HepG2 (cell line): ENCODE measurements at regions not wholly inside any gene's neighbourhood (a gene's known extent, or its start where the extent isn't known, plus 50 kb on each side); places are given as distances from the start of the nearest gene placed in this dataset.

ENCODE experiments used
- ATAD3A ChIP-seq: sonication (generic); formaldehyde crosslinking; IDR thresholded peaks from 2 replicates; pipeline ENCODE4 v1.4.0; 2020; ENCODE audit warnings: missing genetic modification reagents
- CBFB ChIP-seq: sonication (generic); formaldehyde crosslinking; IDR thresholded peaks from 2 replicates; pipeline ENCODE4 v1.4.0; 2020; ENCODE audit warnings: missing genetic modification reagents
- CREM ChIP-seq, 2 experiments: sonication (generic) in 1 of 2; formaldehyde crosslinking in 1 of 2; IDR thresholded peaks; 2 replicates each; pipeline versions ENCODE4 v1.4.0 to v1.6.1; 2016 to 2020; ENCODE audit warnings: antibody characterized with exemption in 1 of 2, mild to moderate bottlenecking in 1 of 2, missing genetic modification reagents in 1 of 2
- DR1 ChIP-seq: sonication (generic); formaldehyde crosslinking; IDR thresholded peaks from 2 replicates; pipeline ENCODE4 v1.8.0; 2021; ENCODE audit warnings: mild to moderate bottlenecking, missing genetic modification reagents, inconsistent platforms
- DRAP1 ChIP-seq: IDR thresholded peaks from 2 replicates; pipeline ENCODE4 v1.6.1; 2016; ENCODE audit warnings: missing genetic modification reagents, missing compliant biosample characterization
- GABPB1 ChIP-seq: IDR thresholded peaks from 2 replicates; pipeline ENCODE4 v1.6.1; 2016; ENCODE audit warnings: mild to moderate bottlenecking, missing genetic modification reagents, moderate library complexity, missing compliant biosample characterization
- HDAC2 ChIP-seq: sonication (generic); formaldehyde crosslinking; IDR thresholded peaks from 2 replicates; pipeline ENCODE4 v1.4.0; 2020; ENCODE audit warnings: missing genetic modification reagents
- HES4 ChIP-seq: sonication (generic); formaldehyde crosslinking; IDR thresholded peaks from 2 replicates; pipeline ENCODE4 v1.9.0; 2021; ENCODE audit warnings: mild to moderate bottlenecking, missing genetic modification reagents, borderline replicate concordance
- HMG20A ChIP-seq: IDR thresholded peaks from 2 replicates; pipeline ENCODE4 v1.6.1; 2016; ENCODE audit warnings: borderline replicate concordance
- KAT2B ChIP-seq: fragments of 150-350 bp; IDR thresholded peaks from 2 replicates; pipeline ENCODE4 v1.6.1; 2014; ENCODE audit warnings: low read depth, low read length, borderline replicate concordance
- KDM2A ChIP-seq: sonication (generic); formaldehyde crosslinking; IDR thresholded peaks from 2 replicates; pipeline ENCODE4 v1.4.0; 2020; ENCODE audit warnings: low read depth, missing genetic modification reagents, borderline replicate concordance
- KLF13 ChIP-seq: sonication (generic); formaldehyde crosslinking; IDR thresholded peaks from 2 replicates; pipeline ENCODE4 v1.4.0; 2020; ENCODE audit warnings: mild to moderate bottlenecking, missing genetic modification reagents
- KLF6 ChIP-seq: IDR thresholded peaks from 2 replicates; pipeline ENCODE4 v1.8.0; 2016; ENCODE audit warnings: missing biosample characterization, missing genetic modification reagents
- NFATC3 ChIP-seq: sonication (generic); formaldehyde crosslinking; IDR thresholded peaks from 2 replicates; pipeline ENCODE4 v1.5.1; 2020; ENCODE audit warnings: mild to moderate bottlenecking, missing genetic modification reagents
- ONECUT2 ChIP-seq: sonication (generic); formaldehyde crosslinking; IDR thresholded peaks from 2 replicates; pipeline ENCODE4 v1.4.0; 2020; ENCODE audit warnings: missing genetic modification reagents
- SP2 ChIP-seq: sonication (generic); formaldehyde crosslinking; IDR thresholded peaks from 2 replicates; pipeline ENCODE4 v1.5.1; 2020; ENCODE audit warnings: mild to moderate bottlenecking, missing genetic modification reagents
- SP4 ChIP-seq: sonication (generic); formaldehyde crosslinking; IDR thresholded peaks from 2 replicates; pipeline ENCODE4 v1.8.1; 2023; ENCODE audit warnings: mild to moderate bottlenecking, missing genetic modification reagents
- SPEN ChIP-seq: sonication (generic); formaldehyde crosslinking; IDR thresholded peaks from 2 replicates; pipeline ENCODE4 v1.5.1; 2020; ENCODE audit warnings: low read depth, mild to moderate bottlenecking, missing genetic modification reagents
- SRY ChIP-seq: sonication (generic); formaldehyde crosslinking; IDR thresholded peaks from 2 replicates; pipeline ENCODE4 v1.8.0; 2022; ENCODE audit warnings: mild to moderate bottlenecking, missing genetic modification reagents
- SYNCRIP ChIP-seq: fragments of 200-400 bp; formaldehyde crosslinking; IDR thresholded peaks from 2 replicates; pipeline ENCODE4 v1.6.1; 2018; ENCODE audit warnings: mild to moderate bottlenecking, low read depth, low read length; ENCODE audit not compliant: insufficient read depth
- TBX2 ChIP-seq: sonication (generic); formaldehyde crosslinking; IDR thresholded peaks from 2 replicates; pipeline ENCODE4 v1.5.0; 2020; ENCODE audit warnings: missing genetic modification reagents, mild to moderate bottlenecking, borderline replicate concordance
- TCF12 ChIP-seq, 2 experiments: fragments of 450-650 bp in 1 of 2; sonication (generic) in 1 of 2; formaldehyde crosslinking in 1 of 2; IDR thresholded peaks; 2 replicates each; pipeline versions ENCODE4 v1.6.1 to v1.8.0; 2017 to 2022; ENCODE audit warnings: antibody characterized with exemption in 1 of 2, mild to moderate bottlenecking in 1 of 2, missing genetic modification reagents in 1 of 2, moderate library complexity in 1 of 2
- TOE1 ChIP-seq: sonication (generic); formaldehyde crosslinking; IDR thresholded peaks from 2 replicates; pipeline ENCODE4 v1.4.0; 2020; ENCODE audit warnings: mild to moderate bottlenecking, missing genetic modification reagents
- TOPORS ChIP-seq: sonication (generic); formaldehyde crosslinking; IDR thresholded peaks from 2 replicates; pipeline ENCODE4 v1.8.0; 2023; ENCODE audit warnings: mild to moderate bottlenecking, missing genetic modification reagents
- ZFAT ChIP-seq: sonication (generic); formaldehyde crosslinking; conservative IDR thresholded peaks from 2 replicates; pipeline ENCODE4 v1.8.1; 2023; ENCODE audit warnings: missing genetic modification reagents, inconsistent platforms
- ZFX ChIP-seq: sonication (generic); formaldehyde crosslinking; IDR thresholded peaks from 2 replicates; pipeline ENCODE4 v1.4.0; 2020; ENCODE audit warnings: mild to moderate bottlenecking, low read depth, missing genetic modification reagents, moderate library complexity
- ZNF543 ChIP-seq: sonication (generic); formaldehyde crosslinking; IDR thresholded peaks from 2 replicates; pipeline ENCODE4 v1.4.0; 2020; ENCODE audit warnings: mild to moderate bottlenecking, missing genetic modification reagents
- ZNF556 ChIP-seq: sonication (generic); formaldehyde crosslinking; IDR thresholded peaks from 2 replicates; pipeline ENCODE4 v1.4.0; 2020; ENCODE audit warnings: mild to moderate bottlenecking, missing genetic modification reagents, borderline replicate concordance
- ZNF709 ChIP-seq: sonication (generic); formaldehyde crosslinking; IDR thresholded peaks from 2 replicates; pipeline ENCODE4 v1.5.0; 2020; ENCODE audit warnings: mild to moderate bottlenecking, missing genetic modification reagents
- TF ChIP-seq, protein P1 (sequence below): sonication (generic); formaldehyde crosslinking; IDR thresholded peaks from 2 replicates; pipeline ENCODE4 v1.5.0; 2020; ENCODE audit warnings: mild to moderate bottlenecking, missing genetic modification reagents

- TF ChIP-seq HDAC2, result peak; percentile 24; the same call in 1 of the 2 replicates
- TF ChIP-seq CBFB (CRISPR knock-in tag), result no peak
- TF ChIP-seq TBX2, result peak; percentile 29
- peak; percentile 75; the same call in 1 of the 2 replicates for TF ChIP-seq NFATC3 (CRISPR knock-in tag)
- TF ChIP-seq ZNF709 (CRISPR knock-in tag), result peak; percentile 45; the same call in 1 of the 2 replicates
- TF ChIP-seq KAT2B, result no peak
- TF ChIP-seq SP4 (CRISPR knock-in tag), result no peak
- 0 out of 2 replicates have a peak, but pooled peaks have one; percentile 20 for TF ChIP-seq HMG20A (CRISPR knock-in tag)
- TF ChIP-seq TOE1 (CRISPR knock-in tag), result no peak
- no peak for TF ChIP-seq KLF6
- no peak for TF ChIP-seq CREM (IDR thresholded peaks at IDR 0.05)
- TF ChIP-seq CREM (CRISPR knock-in tag; IDR thresholded peaks at IDR 0.05), result no peak
- TF ChIP-seq ZFAT (CRISPR knock-in tag), result no peak
- TF ChIP-seq KLF13 (CRISPR knock-in tag), result 0 out of 2 replicates have a peak, but pooled peaks have one; percentile 37
- peak; percentile 64 for TF ChIP-seq HES4 (CRISPR knock-in tag)
- no peak for TF ChIP-seq ZNF543 (CRISPR knock-in tag)
- no peak for TF ChIP-seq TOPORS
- no peak for TF ChIP-seq SP2 (CRISPR knock-in tag)
- no peak for TF ChIP-seq TCF12 (IDR thresholded peaks at IDR 0.05)
- no peak for TF ChIP-seq TCF12 (CRISPR knock-in tag; IDR thresholded peaks at IDR 0.05)
- TF ChIP-seq DR1 (CRISPR knock-in tag), result 0 out of 2 replicates have a peak, but pooled peaks have one; percentile 8
- peak; percentile 40; the same call in 1 of the 2 replicates for TF ChIP-seq KDM2A (CRISPR knock-in tag)
- 0 out of 2 replicates have a peak, but pooled peaks have one; percentile 31 for TF ChIP-seq ONECUT2 (CRISPR knock-in tag)
- no peak for TF ChIP-seq ATAD3A (CRISPR knock-in tag)
- TF ChIP-seq SYNCRIP, result no peak
- TF ChIP-seq DRAP1 (CRISPR knock-in tag), result no peak
- TF ChIP-seq ZNF556 (CRISPR knock-in tag), result peak; percentile 66; the same call in 1 of the 2 replicates
- TF ChIP-seq ZFX (CRISPR knock-in tag), result peak; percentile 58
- no peak for TF ChIP-seq GABPB1 (CRISPR knock-in tag)
- peak; percentile 7; the same call in 1 of the 2 replicates for TF ChIP-seq SRY (CRISPR knock-in tag)
- no peak for TF ChIP-seq SPEN (CRISPR knock-in tag)
- TF ChIP-seq, protein P1, sequence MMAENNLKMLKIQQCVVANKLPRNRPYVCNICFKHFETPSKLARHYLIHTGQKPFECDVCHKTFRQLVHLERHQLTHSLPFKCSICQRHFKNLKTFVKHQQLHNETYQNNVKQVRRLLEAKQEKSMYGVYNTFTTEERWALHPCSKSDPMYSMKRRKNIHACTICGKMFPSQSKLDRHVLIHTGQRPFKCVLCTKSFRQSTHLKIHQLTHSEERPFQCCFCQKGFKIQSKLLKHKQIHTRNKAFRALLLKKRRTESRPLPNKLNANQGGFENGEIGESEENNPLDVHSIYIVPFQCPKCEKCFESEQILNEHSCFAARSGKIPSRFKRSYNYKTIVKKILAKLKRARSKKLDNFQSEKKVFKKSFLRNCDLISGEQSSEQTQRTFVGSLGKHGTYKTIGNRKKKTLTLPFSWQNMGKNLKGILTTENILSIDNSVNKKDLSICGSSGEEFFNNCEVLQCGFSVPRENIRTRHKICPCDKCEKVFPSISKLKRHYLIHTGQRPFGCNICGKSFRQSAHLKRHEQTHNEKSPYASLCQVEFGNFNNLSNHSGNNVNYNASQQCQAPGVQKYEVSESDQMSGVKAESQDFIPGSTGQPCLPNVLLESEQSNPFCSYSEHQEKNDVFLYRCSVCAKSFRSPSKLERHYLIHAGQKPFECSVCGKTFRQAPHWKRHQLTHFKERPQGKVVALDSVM (CRISPR knock-in tag), result no peak
Observed at GRCh38 chr16:21526923-21527807, 72.2 kb upstream of the METTL9 start (continued).
